Tibial artery (tissue), 4 donors: ENCODE measurements at regions not wholly inside any gene's neighbourhood (a gene's known extent, or its start where the extent isn't known, plus 50 kb on each side); places are given as distances from the start of the nearest gene placed in this dataset.

ENCODE experiments used
- DNase-seq, 2 donors: peaks; one replicate each; pipeline ENCODE4 v3.0.0-alpha.2; 2019
- H3K27ac ChIP-seq, 2 donors: fragments of 200-600 bp; sonication (generic) in 1 of 2; 1 replicate in 1 of 2; 2 replicates in 1 of 2; pipeline ENCODE4 v1.5.1; 2018 to 2019; ENCODE audit warnings: mild to moderate bottlenecking in 1 of 2
- H3K27me3 ChIP-seq, 2 donors: fragments of 200-600 bp; sonication (generic) in 1 of 2; one replicate each; pipeline versions ENCODE4 v1.5.1 to v1.6.0; 2016 to 2019
- H3K36me3 ChIP-seq, 3 donors: fragments of 200-600 bp; sonication (generic) in 2 of 3; one replicate each; pipeline ENCODE4 v1.5.1; 2016 to 2019; ENCODE audit warnings: mild to moderate bottlenecking in 2 of 3
- H3K4me1 ChIP-seq, 4 donors: fragments of 200-600 bp; sonication (generic) in 2 of 4; 1 replicate in 3 of 4; 2 replicates in 1 of 4; pipeline ENCODE4 v1.5.1; 2016 to 2019
- H3K4me3 ChIP-seq, 2 donors: fragments of 200-600 bp; sonication (generic) in 1 of 2; 1 replicate in 1 of 2; 2 replicates in 1 of 2; pipeline ENCODE4 v1.5.1; 2018 to 2019; ENCODE audit warnings: mild to moderate bottlenecking in 2 of 2
- H3K9me3 ChIP-seq, 3 donors: fragments of 200-600 bp; sonication (generic) in 1 of 3; one replicate each; pipeline ENCODE4 v1.5.1; 2016 to 2019
- CTCF ChIP-seq, 2 experiments: fragments of 200-600 bp in 1 of 2; fragments of 450-650 bp in 1 of 2; IDR thresholded peaks; one replicate each; pipeline ENCODE4 v1.5.1; 2017 to 2019; ENCODE audit warnings: antibody characterized with exemption in 2 of 2, mild to moderate bottlenecking in 1 of 2, moderate library complexity in 1 of 2
- intact Hi-C: fragments of 100-400 bp; cut with DNase I; formaldehyde crosslinking; loops from one replicate; pipeline ENCODE4 v1.15.0; 2023; ENCODE audit warnings: low total_unique reads

GRCh38 chr5:169410996-169411783, 110.3 kb upstream of the SLIT3 start:
- peaks cover 0 to 59% (median 20%) of the 10 kb centered on the region in 4 donors for H3K4me1 ChIP-seq
- peak overlapping the region; percentile 75 to 78 for H3K27ac ChIP-seq
- H3K9me3 ChIP-seq = no peaks in the 10 kb centered on the region
- no peak overlapping the region for H3K4me3 ChIP-seq
- intact Hi-C loops = no loop called here
- no peaks in the 10 kb centered on the region for H3K27me3 ChIP-seq
- TF ChIP-seq CTCF (IDR thresholded peaks at IDR 0.05) = no peak
- DNase-seq = no peak
- H3K36me3 ChIP-seq = no peaks in the 10 kb centered on the region

- H3K27ac ChIP-seq = no peak overlapping the region
- H3K36me3 ChIP-seq = no peaks in the 10 kb centered on the region
- H3K4me3 ChIP-seq = no peak overlapping the region
- intact Hi-C loops = no loop called here
- DNase-seq = no peak
- H3K9me3 ChIP-seq = no peaks in the 10 kb centered on the region
- TF ChIP-seq CTCF (IDR thresholded peaks at IDR 0.05) = no peak
- peaks cover 0 to 37% (median 9%) of the 10 kb centered on the region in 4 donors for H3K4me1 ChIP-seq
- no peaks in the 10 kb centered on the region for H3K27me3 ChIP-seq
Measured at GRCh38 chr5:169408731-169409130, 107.8 kb upstream of the SLIT3 start.

- Histone ChIP-seq H3K36me3 (no peaks in the 10 kb centered on the region), H3K27ac (no peak overlapping the region), H3K27me3 (no peaks in the 10 kb centered on the region), H3K4me3 (no peak overlapping the region), H3K9me3 (no peaks in the 10 kb centered on the region), H3K4me1 (peaks cover 0 to 32% (median 7%) of the 10 kb centered on the region in 4 donors)
- no peak for TF ChIP-seq CTCF (IDR thresholded peaks at IDR 0.05)
- DNase-seq = no peak
- intact Hi-C loops = no loop called here
Measured at GRCh38 chr5:169408171-169408570, 107.2 kb upstream of the SLIT3 start.

GRCh38 chr5:169404223-169404622, 103.3 kb upstream of the SLIT3 start:
- Histone ChIP-seq H3K4me1 (no peaks in the 10 kb centered on the region), H3K9me3 (no peaks in the 10 kb centered on the region), H3K36me3 (no peaks in the 10 kb centered on the region), H3K4me3 (no peak overlapping the region), H3K27me3 (no peaks in the 10 kb centered on the region), H3K27ac (no peak overlapping the region)
- no peak for DNase-seq
- TF ChIP-seq CTCF (IDR thresholded peaks at IDR 0.05) = no peak
- intact Hi-C loops = no loop called here

GRCh38 chr5:169398515-169398914, 97.6 kb upstream of the SLIT3 start:
- H3K4me3 ChIP-seq = no peak overlapping the region
- no peaks in the 10 kb centered on the region for H3K4me1 ChIP-seq
- no peaks in the 10 kb centered on the region for H3K9me3 ChIP-seq
- no peak overlapping the region for H3K27ac ChIP-seq
- no peaks in the 10 kb centered on the region for H3K36me3 ChIP-seq
- no peak for TF ChIP-seq CTCF (IDR thresholded peaks at IDR 0.05)
- DNase-seq = no peak
- no peaks in the 10 kb centered on the region for H3K27me3 ChIP-seq
- intact Hi-C loops = no loop called here
